A673 (cell line): ENCODE measurements at regions not wholly inside any gene's neighbourhood (a gene's known extent, or its start where the extent isn't known, plus 50 kb on each side); places are given as distances from the start of the nearest gene placed in this dataset.

ENCODE experiments used
- CTCF ChIP-seq: fragments of 300-800, 200-600 bp; sonication (generic); conservative IDR thresholded peaks from 2 replicates; pipeline ENCODE4 v1.5.1; 2017; ENCODE audit warnings: low read depth, mild to moderate bottlenecking, antibody characterized with exemption, low read length, moderate library complexity, mixed read lengths
- EZH2 ChIP-seq: fragments of 200-600 bp; sonication (generic); IDR thresholded peaks from 2 replicates; pipeline ENCODE4 v1.6.1; 2017; ENCODE audit warnings: borderline replicate concordance, low read depth, mild to moderate bottlenecking, mixed read lengths, antibody characterized with exemption, low read length; ENCODE audit not compliant: poor library complexity, severe bottlenecking

GRCh38 chr17:63136369-63137012, 170.5 kb downstream of the TANC2 start:
- TF ChIP-seq CTCF (no peak), EZH2 (no peak)
